ENCODE measurements at regions not wholly inside any gene's neighbourhood (a gene's known extent, or its start where the extent isn't known, plus 50 kb on each side); places are given as distances from the start of the nearest gene placed in this dataset.
"Not testable (repeated sequence)": the region's sequence is repeated elsewhere in the genome, so short reads cannot be mapped to it uniquely, and the experiment has no call there.

GRCh38 chr17:77786740-77787505 lies 171.6 kb upstream of the TNRC6C start:
- no peak for DNase-seq

- DNase-seq = peak; percentile 31
Measured at GRCh38 chr17:77790143-77790829, 168.2 kb upstream of the TNRC6C start.

- DNase-seq = no peak
Measured at GRCh38 chr17:77792626-77793025, 165.9 kb upstream of the TNRC6C start.

GRCh38 chr17:77793146-77793970 lies 165.1 kb upstream of the TNRC6C start:
- DNase-seq = no peak

GRCh38 chr17:77793971-77794235 lies 164.6 kb upstream of the TNRC6C start:
- no peak for DNase-seq

GRCh38 chr17:77794846-77795245 lies 163.7 kb upstream of the TNRC6C start:
- no peak for DNase-seq

- DNase-seq = no peak
Measured at GRCh38 chr17:77795685-77796084, 162.8 kb upstream of the TNRC6C start.

- no peak for DNase-seq
Measured at GRCh38 chr17:77796176-77796860, 162.2 kb upstream of the TNRC6C start.

- DNase-seq = no peak
Measured at GRCh38 chr17:77798031-77798430, 160.5 kb upstream of the TNRC6C start.

- no peak for DNase-seq
Measured at GRCh38 chr17:77798481-77798880, 160.0 kb upstream of the TNRC6C start.

GRCh38 chr17:77800816-77801215 lies 157.7 kb upstream of the TNRC6C start:
- DNase-seq = no peak

GRCh38 chr17:77801545-77802332 lies 156.8 kb upstream of the TNRC6C start:
- DNase-seq = no peak

GRCh38 chr17:77802333-77802615 lies 156.2 kb upstream of the TNRC6C start:
- DNase-seq = no peak

- peak; percentile 24 for DNase-seq
Measured at GRCh38 chr17:77802811-77803220, 155.7 kb upstream of the TNRC6C start.

GRCh38 chr17:77803726-77804125 lies 154.8 kb upstream of the TNRC6C start:
- no peak for DNase-seq

GRCh38 chr17:77804796-77805426 lies 153.6 kb upstream of the TNRC6C start:
- no peak for DNase-seq

GRCh38 chr17:77805970-77806369 lies 152.5 kb upstream of the TNRC6C start:
- DNase-seq = not testable (repeated sequence)

GRCh38 chr17:77807051-77807745 lies 151.3 kb upstream of the TNRC6C start:
- DNase-seq = no peak

- DNase-seq = no peak
Measured at GRCh38 chr17:77807746-77808441, 150.6 kb upstream of the TNRC6C start.

- DNase-seq = no peak
Measured at GRCh38 chr17:77808686-77809425, 149.6 kb upstream of the TNRC6C start.
